HG03571 (cell line): ENCODE measurements at regions not wholly inside any gene's neighbourhood (a gene's known extent, or its start where the extent isn't known, plus 50 kb on each side); places are given as distances from the start of the nearest gene placed in this dataset.
"Not testable (repeated sequence)": the region's sequence is repeated elsewhere in the genome, so short reads cannot be mapped to it uniquely, and the experiment has no call there.

Experiments used
- ATAC-seq: cut with Tn5 transposase; IDR thresholded peaks from one replicate; pipeline ENCODE4 v1.9.1; 2021; ENCODE audit not compliant: unreplicated experiment

DNA sequence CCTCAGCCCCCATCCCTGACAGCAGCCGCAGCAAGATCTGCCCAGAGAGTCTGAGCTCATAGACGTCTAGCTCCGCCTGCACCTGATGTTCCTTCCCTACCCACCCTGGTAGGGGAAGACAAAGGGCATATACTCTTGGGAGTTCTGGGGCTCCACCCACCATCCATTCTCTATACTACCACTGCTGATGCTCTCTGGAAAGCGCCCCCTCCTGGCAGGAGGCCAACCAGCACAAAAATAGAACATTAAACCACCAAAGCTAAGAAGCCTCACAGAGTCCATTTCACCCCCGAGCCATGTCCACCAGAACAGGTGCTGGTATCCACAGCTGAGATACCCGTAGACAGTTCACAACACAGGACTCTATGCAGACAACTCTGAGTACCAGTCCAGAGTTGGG is 662.6 kb upstream of the FAM98A start:
- no peak for ATAC-seq

DNA sequence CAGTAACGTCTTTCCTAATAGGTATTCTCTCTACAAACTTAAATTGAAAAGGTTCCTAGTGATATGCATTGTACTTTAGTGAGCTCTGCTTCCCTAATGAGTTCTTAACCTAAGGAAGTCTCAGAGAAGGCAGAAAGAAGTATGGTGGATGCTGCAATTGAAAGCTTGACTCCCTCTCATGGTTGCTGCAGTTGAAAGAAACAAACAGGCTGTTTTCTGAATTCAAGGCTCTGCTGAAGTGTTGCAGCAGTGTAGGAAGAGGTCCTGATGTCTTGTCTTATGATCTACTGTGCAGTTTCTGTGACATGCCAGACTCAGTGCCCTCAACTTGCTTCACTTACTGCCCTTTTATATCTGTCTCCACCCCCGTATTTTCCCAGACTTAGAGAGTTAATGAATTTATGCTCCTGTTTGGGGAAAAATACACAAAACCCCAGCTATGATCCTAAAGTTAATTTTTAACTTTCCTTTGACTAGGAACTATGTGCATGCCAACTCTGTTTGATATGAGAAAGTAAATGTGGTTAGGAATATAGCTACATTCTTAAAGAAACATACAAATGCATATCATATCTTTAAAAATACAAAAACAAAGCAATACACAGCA is 655.3 kb upstream of the FAM98A start:
- no peak for ATAC-seq

DNA sequence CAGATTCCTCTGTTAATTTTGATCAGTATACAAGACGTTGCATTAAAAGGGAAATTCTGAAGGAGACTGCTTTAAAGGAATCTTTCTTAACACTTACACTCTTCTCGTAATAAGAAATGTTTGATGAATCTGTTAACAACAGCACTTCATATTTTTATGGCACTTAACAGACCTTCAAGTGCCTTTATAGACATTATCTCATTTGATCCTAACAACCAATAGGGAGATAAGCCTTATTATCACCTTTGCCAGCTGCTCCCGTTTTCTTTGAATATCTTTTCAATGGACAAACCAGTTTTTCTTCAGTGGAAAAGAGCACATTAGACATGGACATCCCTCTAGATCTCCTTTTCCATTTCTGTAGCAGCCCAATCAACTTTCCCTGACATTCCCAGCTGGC is 653.0 kb upstream of the FAM98A start:
- ATAC-seq = no peak

DNA sequence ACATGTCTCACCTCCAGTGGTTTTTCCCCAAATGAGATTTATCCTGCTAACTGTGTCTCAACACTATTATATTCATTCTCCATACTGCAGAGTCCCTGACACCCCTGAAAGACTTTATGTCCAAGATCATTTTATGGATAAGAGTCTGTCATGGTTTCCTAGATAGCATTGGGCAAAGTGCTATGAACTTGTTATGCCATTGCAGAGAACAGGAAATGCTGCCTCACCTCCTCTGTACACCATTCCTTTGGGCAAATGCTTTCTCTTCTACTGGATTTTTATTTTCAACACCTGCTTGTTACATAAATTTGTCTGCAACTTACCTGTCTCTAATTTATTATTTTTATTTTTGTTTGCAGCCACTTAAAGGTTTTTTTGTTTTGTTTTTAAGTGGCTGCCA is 652.5 kb upstream of the FAM98A start:
- no peak for ATAC-seq

DNA sequence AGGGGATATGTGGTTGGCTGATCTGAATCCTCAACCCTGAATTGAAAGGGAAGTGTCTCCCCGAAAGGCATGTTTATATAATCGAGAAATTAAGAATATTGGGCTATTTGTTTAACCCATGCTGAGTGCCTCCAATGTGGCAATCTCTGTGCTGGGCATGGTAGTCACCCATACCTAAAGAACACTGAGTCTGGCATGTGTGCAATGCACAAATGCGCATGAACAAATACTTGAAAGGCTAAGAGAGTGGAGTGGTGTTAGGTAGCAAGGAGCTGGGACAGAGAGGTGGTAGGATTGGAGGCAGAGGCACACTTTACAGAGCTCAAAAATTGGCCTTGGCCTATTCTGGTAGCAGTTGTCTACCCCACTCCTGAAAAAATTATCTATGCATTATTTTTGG is 645.1 kb upstream of the FAM98A start:
- no peak for ATAC-seq

DNA sequence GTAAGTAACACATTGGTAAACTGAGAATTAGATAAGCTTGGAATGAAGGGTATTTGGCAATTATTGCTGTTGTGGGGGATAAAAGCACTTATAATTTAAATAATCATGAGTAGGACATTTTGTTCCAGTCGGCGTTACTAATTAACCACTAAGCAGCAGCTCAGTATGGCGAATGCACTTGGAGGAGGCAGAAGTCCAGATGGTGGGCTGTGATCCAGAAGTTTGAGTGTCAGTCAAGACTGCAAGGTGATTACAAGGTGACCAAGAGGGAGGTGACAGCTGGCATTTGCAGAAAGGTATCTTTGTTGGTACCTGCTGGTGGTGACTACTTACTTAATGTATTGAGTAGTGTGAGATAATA is 643.6 kb upstream of the FAM98A start:
- no peak for ATAC-seq

DNA sequence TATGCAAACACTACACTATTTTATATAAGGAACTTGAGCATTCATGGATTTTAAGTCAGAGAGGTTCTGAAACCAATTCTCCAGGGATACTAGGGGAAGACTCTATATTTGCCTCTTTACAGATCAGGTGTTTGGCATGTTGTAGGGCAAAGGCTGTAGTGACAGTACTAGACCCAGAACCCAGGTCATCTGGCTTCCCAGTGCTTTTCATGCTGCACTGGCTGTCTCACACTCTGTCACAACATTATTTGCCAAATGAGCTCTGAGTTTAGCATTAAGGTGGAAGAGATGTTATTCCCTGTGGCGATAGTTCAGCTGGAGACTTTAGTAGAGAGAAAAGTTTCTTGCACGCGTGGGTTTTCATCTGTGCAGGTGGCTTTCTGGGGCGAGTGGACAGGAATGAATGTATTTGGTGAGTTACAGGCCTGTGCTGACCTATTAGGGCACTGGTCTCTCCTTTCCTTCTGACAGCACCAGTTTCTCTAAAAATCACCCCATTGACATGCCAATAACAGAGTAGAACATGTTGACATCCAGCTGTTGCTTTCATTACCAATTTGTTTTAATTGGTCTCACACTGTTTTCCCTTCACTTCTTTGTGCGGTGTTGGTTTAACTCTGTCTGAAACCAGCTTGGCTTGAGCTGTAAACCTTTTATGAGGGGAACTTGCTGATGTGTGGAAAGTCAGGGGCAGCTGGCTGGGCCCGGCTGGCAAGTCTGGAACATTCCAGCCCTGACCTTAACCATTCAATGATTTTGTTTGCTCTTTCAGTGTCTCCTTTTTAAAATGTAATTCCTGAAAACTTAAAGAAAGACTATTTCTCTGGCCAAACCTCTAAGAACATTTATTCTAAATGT is 643.0 kb upstream of the FAM98A start:
- no peak for ATAC-seq

DNA sequence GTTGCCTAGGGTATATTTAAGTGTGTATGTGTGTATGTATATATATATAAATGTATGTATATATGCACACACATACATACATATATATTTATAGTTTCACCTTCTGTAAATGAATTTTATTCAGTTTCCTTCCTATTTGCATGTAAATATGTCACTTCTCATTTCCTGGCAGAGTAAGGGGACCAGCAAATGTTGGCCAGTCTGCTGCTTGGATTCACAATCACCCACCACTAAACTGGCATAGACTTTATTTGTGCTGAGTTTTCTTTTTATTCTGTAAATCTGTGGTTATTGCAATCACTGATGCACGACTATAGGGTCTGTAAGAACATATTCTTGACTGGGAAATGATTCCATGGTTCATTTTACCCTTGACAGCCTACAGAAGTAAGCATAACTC is 640.4 kb upstream of the FAM98A start:
- ATAC-seq = no peak

DNA sequence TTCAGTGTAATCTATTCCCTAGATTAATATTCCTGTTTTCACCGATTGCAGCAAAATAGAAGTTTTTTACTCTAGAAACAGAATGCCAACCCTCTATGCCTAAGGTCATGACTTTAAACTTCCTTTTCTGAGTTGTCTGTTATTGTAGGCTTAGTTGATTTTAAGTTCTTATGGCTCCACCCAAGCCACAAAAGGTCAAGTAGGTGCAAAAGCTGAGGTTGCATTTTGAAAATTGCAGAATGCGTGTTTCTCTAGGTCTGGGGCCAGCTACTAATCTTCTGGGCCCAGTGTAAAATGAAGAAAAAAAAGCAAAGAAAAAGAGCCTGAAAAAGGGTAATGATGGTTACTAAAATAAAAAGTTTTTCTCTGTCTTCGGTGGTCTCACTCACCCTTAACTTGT is 635.7 kb upstream of the FAM98A start:
- ATAC-seq = no peak

DNA sequence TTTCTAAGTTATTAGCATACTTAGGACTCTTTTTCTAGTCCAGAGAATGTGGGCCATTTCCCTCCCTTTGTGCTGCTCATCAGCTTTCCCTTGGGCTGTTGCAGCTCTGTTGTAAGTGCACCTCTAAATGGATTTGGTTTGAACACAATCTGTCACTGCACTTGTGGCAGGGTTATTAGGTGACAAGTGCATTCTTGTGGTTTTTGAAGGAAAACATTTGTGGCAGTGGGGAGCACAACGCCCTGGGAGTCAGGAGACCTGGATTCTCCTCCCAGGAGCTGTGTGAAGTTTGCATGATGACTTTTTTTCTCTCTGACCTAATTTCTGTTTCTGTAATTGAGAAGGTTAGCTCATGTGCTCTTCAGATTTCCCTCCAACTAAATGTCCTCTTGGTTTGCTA is 630.9 kb upstream of the FAM98A start:
- ATAC-seq = no peak

DNA sequence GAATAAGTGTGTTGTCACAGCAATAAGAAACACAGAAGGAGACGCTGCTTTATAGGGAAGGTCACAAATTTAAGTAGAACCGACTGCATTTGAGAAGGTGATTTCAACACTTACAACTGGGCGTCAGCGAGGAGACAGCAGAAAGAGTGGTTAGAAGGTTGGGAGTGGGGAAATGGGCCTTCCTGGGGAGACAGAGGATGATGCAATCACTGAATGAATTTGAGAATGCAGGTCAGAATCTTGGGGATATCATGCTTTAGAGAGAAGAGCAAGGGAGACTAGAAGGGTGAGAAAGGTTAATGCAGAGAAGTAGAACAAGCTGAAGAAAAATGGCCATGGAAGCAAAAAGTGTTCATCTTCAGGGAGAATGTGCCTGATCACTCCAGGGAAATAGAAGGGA is 616.1 kb upstream of the FAM98A start:
- no peak for ATAC-seq

DNA sequence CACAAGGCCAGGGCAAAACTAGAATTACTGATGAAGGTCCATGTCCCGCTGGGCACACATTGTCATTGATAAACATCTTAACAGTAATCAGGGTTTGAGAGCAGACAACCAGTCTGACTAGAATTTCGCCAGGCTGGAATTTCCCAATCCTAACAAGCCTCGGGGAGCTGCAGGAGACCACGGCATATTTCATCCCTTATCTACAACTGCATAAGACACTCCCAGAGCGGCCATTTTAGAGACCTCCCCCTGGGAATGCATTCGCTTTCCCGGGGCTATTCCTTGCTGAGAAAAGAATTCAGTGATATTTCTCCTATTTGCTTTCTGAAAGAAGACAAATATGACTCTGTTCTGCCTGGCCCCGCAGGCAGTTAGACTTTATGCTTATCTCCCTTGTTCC is 611.3 kb upstream of the FAM98A start:
- not testable (repeated sequence) for ATAC-seq

DNA sequence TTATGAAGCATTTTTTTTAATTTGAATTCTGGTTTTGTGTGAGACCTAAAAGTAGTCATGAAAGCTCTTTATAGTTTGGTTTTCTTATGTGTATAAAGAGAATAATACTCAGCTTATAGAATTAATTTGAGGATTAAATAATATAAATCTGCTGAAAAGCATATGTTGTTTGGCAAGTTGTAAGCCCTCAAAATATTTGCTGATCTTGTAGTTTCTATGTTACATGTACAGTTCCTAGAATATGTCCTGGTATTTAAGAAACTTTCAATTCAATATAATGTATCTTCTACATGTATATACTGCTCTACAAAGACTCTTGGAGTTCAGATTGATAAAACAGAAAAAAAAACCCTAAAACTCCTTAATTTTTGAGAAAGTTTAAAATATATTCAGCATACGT is 605.5 kb upstream of the FAM98A start:
- no peak for ATAC-seq

DNA sequence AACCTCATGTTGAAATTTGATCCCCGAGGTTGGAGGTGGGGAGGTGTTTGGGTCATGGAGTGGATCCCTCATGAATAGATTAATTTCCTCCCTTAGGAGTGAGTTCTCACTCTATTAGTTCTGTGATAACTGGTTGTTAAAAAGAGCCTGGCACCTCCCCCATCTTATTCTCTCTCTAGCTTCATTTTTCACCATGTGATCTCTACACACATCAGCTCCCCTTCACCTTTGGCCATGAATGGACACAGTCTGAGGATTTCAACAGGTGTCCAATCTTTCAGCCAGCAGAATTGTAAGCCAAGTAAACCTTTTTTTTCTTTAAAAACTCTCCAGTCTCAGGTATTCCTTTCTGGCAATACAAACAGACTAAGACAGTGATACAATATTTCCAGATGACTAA is 602.0 kb upstream of the FAM98A start:
- ATAC-seq = no peak

DNA sequence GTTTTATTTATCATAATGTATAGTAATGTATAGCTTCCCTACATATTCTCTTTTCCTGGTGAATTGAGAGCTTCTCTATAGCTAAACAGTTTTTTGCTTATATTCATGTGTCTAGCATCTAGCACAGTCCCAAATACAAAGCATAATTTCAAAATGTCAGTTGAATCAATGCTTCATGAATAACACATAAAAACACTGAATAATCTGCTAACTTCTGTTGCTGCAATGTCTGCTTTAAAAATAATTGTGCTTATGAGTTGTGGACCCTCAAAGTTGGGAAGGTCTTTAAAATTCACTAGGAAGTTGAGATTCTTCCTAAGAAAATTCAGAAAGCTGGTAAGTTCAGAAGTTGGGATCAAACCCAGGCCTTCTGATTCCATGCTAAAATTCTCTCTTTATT is 600.9 kb upstream of the FAM98A start:
- no peak for ATAC-seq

DNA sequence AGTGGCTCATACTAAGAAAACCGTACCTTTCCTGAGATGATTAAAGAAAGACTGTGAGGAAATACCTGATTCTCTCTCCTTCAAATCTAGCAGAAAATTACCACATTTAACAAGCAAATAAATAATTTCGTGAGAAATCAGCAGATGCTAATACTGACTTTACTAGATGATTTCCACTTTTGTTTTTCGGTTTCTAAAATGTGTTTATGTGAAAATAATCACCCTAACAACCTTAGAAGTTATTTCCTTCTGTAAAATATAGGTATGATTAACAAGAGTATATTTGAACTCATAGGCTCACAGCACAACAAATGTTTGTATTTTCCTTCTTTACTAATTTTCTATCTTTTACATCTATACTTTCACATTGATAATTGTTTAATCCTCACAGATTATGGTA is 594.1 kb upstream of the FAM98A start:
- no peak for ATAC-seq

DNA sequence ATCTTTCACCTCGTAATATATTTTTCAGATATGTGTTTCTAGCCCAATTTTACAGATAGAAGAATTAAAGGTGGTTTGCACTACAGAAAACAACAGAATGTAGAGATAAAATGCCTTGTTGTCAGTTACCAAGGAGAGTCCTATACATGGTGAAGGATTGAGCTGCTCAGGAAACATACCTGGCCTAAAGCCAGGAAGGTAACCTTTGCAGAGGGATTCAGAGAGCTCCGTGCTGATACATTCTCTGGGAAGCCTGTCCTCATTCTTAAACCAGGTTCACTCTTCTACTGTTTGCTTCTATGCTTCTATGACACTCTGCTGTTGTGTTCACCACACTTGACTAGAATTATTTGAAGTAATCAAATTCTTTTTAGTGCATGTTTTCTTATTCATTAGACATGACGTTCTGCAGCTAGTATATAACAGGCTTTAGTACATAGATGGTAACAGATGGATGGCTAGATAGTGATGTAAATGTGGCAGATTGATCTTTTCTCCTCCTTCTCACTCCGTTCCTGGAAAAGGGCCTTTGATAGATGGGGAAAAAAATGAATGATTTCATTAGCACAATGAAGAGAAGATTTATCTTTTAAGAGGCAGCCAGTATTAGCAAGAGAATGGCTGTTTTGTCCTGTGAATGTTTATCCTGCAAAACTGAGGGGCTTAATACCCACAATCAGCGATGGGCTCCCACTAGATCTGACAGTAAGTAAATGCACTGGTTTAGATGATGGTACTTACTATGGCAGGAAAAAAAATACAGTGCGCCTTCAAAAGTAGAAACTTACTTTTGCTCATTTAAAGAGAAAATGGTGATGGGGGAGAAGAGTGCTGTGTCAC is 589.6 kb upstream of the FAM98A start:
- ATAC-seq = no peak

DNA sequence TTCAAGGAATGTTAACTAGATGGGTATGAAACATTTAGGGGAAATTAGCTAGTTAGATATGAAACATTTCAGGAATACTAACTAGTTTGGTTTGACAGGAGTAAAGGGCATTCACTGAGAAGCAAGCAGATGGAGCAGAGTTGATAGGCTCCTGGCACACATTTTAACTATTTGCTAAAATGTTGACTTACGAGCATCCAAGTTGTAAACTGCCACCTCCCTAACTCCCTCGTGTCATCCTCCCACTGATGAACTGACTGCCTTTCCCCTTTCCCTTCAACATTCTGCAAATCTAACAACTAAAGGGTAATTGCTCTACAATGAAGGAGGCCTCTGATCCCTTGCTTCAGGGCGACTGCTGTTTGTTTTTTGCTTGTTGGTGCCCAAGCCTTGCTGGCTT is 580.4 kb upstream of the FAM98A start:
- no peak for ATAC-seq

DNA sequence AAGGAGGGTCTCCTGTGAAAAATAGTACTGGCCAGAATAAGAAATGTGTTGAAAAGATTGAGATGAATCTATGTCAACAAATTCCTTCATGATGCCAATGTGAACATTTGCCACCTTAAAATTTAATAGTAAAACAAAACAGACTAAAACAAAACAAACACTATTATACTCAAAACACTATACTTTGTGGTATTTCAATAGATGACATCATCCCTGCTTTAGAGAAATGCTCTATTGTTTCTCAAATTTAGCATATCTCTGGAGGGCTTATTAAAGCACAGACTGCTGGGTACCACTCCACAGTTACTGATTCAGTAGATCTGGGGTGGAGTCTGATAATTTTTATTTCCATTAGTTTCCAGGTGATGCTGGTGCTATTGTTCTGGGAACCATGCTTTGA is 579.4 kb upstream of the FAM98A start:
- no peak for ATAC-seq

DNA sequence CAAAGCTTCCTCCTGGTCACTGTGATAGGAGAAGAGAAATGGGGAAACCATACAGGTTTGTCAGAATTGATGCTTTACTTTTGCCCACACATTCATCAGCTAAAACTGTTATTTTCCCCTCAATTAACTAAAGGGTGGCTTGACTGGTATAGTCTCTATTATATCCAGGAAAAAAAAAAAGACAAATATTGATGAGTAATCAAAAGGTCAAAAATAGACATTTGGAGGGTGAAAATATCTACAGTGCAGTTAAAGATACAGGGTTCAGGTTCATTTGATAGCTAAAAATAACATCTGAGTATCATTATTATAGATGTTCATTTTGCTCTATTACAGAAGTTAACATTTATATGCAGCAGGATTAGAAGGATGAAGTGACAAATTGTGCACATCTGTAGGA is 577.6 kb upstream of the FAM98A start:
- no peak for ATAC-seq

DNA sequence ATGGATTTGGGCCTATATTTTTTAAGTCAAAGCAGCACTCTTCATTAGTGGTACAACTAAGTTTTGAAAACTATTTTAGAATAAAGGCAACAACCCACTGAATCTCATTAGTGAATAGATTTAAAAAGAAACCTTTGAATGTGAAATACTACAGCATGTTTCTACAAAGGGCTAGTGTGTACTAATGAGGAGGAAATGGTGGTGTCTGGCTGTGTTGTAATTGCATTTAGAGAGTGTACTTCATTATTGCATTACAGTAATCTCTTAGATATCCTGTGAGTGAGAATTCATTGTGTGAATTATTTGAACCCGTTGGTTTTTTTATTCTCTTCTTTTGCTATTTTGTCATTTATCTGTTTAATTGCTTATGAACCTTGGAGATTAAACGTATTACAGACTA is 575.4 kb upstream of the FAM98A start:
- no peak for ATAC-seq

DNA sequence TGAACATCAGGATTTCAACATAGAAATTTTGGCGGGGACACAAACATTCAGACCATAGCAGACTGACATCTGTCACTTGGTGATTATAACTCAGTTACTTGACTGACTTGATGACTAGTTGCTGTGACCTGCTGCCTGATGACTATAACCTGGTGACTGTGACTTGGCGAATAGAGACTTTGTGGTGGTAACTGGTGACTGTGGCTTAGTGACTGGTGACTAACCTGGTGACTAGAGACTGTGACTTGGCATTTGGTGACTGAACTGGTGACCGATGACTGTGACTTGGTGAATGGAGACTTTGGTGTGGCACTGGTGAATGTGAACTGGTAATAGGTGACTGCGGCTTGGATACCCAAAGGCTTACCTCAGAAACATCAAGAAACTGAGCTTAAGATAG is 563.1 kb upstream of the FAM98A start:
- ATAC-seq = no peak
